ENCODE measurements at regions not wholly inside any gene's neighbourhood (a gene's known extent, or its start where the extent isn't known, plus 50 kb on each side); places are given as distances from the start of the nearest gene placed in this dataset.

DNA sequence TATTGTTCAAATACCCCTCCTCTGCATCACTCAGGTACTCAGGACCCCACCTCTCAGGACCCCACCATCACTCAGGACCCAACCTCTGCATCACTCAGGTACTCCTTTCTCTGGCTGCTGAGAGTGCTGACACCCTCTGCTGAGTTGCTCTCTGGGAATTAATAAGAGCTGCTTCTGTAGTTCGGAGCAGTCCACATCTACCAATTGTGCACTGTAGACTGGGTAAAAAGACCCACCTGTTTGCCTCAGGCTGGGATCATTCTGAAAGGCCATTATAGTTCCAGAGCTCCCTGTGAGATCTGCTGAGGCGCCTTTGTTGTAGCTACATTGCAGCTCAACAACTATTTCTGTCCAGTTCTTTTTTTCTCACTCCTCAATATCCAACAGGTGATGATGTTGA, 276.3 kb upstream of the MYOCD start:
- no peak for DNase-seq (ENCODE audit: low read depth)
- TF ChIP-seq, protein P1, sequence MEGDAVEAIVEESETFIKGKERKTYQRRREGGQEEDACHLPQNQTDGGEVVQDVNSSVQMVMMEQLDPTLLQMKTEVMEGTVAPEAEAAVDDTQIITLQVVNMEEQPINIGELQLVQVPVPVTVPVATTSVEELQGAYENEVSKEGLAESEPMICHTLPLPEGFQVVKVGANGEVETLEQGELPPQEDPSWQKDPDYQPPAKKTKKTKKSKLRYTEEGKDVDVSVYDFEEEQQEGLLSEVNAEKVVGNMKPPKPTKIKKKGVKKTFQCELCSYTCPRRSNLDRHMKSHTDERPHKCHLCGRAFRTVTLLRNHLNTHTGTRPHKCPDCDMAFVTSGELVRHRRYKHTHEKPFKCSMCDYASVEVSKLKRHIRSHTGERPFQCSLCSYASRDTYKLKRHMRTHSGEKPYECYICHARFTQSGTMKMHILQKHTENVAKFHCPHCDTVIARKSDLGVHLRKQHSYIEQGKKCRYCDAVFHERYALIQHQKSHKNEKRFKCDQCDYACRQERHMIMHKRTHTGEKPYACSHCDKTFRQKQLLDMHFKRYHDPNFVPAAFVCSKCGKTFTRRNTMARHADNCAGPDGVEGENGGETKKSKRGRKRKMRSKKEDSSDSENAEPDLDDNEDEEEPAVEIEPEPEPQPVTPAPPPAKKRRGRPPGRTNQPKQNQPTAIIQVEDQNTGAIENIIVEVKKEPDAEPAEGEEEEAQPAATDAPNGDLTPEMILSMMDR (IDR thresholded peaks at IDR 0.05; ENCODE audit: insufficient read depth, low read length, poor library complexity, severe bottlenecking): no peak
- Histone ChIP-seq H3K36me3 (ENCODE audit: control insufficient read depth, insufficient read depth, low read length) (no peaks in the 10 kb centered on the region), H3K27me3 (ENCODE audit: control insufficient read depth, insufficient read depth, low read length) (no peaks in the 10 kb centered on the region), H3K4me3 (ENCODE audit: low read depth, low read length) (no peak overlapping the region)

DNA sequence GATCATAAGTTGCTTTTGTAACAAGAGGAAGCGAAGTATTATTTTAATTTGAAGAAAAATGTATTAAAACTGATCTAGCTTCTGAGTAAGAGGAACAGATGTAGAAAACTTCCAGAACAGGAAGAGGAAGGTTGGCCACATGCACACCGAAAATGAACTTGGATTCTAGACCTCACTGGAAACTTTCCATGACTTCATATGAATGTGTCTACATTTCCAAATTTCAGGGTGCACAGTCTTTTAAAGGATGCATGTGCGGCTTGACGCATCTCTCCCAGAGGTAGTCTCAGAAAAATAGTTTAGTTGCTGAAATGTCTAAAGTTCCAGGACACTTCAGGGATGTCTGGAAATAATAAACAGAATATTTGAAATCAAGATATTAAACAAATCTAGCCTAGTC, 275.1 kb upstream of the MYOCD start:
- Histone ChIP-seq H3K27me3 (ENCODE audit: control insufficient read depth, insufficient read depth, low read length) (no peaks in the 10 kb centered on the region), H3K4me3 (ENCODE audit: low read depth, low read length) (no peak overlapping the region), H3K36me3 (ENCODE audit: control insufficient read depth, insufficient read depth, low read length) (no peaks in the 10 kb centered on the region)
- DNase-seq (ENCODE audit: low read depth): no peak
- TF ChIP-seq, protein P1 (IDR thresholded peaks at IDR 0.05; ENCODE audit: insufficient read depth, low read length, poor library complexity, severe bottlenecking): no peak

GRCh38 chr17:12391468-12391867, 274.2 kb upstream of the MYOCD start:
- DNase-seq (ENCODE audit: low read depth): no peak
- no peaks in the 10 kb centered on the region for H3K36me3 ChIP-seq (ENCODE audit: control insufficient read depth, insufficient read depth, low read length)

DNA sequence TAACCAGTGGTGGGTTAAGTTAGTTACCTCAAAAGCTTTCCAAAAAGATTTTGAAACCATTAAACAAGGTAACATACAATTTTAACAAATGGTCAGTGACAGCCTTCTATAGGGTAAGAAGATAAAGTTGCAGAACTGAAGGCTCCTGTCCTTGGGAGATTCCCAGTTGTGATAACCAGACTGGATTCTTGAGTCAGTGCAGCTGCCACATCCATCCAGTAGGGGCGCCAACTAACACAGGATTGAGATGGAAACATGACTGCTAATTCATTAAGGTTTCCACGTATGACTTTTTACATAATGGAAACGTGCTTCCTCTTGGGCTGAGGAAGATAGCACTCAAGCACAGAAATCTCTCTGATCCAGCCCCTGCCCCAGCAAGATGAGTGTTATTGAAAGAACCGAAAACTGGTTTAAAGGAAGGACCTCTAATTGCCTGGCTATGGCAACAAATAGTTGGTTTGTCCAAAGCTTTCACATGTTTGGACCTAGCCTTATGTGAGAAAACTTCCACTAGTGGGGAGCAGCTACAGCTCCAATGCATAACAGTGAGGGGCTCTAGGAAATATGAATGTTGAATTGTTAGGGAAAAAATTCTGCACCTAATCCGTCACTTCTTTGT, 269.8 kb upstream of the MYOCD start:
- H3K4me3 ChIP-seq (ENCODE audit: low read depth, low read length): no peak overlapping the region
- no peak for DNase-seq (ENCODE audit: low read depth)
- H3K27me3 ChIP-seq (ENCODE audit: control insufficient read depth, insufficient read depth, low read length): no peaks in the 10 kb centered on the region
- TF ChIP-seq, protein P1 (IDR thresholded peaks at IDR 0.05; ENCODE audit: insufficient read depth, low read length, poor library complexity, severe bottlenecking): peak; percentile 57
- H3K36me3 ChIP-seq (ENCODE audit: control insufficient read depth, insufficient read depth, low read length): no peaks in the 10 kb centered on the region

More at GRCh38 chr17:12391468-12391867, 274.2 kb upstream of the MYOCD start:
- Histone ChIP-seq H3K4me3 (ENCODE audit: low read depth, low read length) (no peak overlapping the region), H3K27me3 (ENCODE audit: control insufficient read depth, insufficient read depth, low read length) (no peaks in the 10 kb centered on the region)
- TF ChIP-seq, protein P1 (IDR thresholded peaks at IDR 0.05; ENCODE audit: insufficient read depth, low read length, poor library complexity, severe bottlenecking): no peak

- TF ChIP-seq, protein P1 (IDR thresholded peaks at IDR 0.05; ENCODE audit: insufficient read depth, low read length, poor library complexity, severe bottlenecking): no peak
- DNase-seq (ENCODE audit: low read depth): no peak
These were observed 267.1 kb upstream of the MYOCD start for GRCh38 chr17:12398441-12399051.

More at GRCh38 chr17:12398441-12399051, 267.1 kb upstream of the MYOCD start:
- no peaks in the 10 kb centered on the region for H3K36me3 ChIP-seq (ENCODE audit: control insufficient read depth, insufficient read depth, low read length)
- H3K27me3 ChIP-seq (ENCODE audit: control insufficient read depth, insufficient read depth, low read length): no peaks in the 10 kb centered on the region
- no peak overlapping the region for H3K4me3 ChIP-seq (ENCODE audit: low read depth, low read length)
